GM23248 (cell line): ENCODE measurements at regions not wholly inside any gene's neighbourhood (a gene's known extent, or its start where the extent isn't known, plus 50 kb on each side); places are given as distances from the start of the nearest gene placed in this dataset.

Experiments used
- DNase-seq: peaks from one replicate; pipeline ENCODE4 v3.0.0-alpha.2; 2015
- H2AFZ ChIP-seq: fragments of 200-600 bp; sonication (generic); 2 replicates; pipeline ENCODE4 v1.6.1; 2016; ENCODE audit warnings: antibody characterized with exemption
- H3F3A ChIP-seq: fragments of 200-600 bp; sonication (generic); 2 replicates; pipeline ENCODE4 v1.6.1; 2016; ENCODE audit warnings: mild to moderate bottlenecking, antibody characterized with exemption, mixed run types; ENCODE audit not compliant: insufficient read depth
- H3K27ac ChIP-seq: fragments of 200-600 bp; sonication (generic); 2 replicates; pipeline ENCODE4 v1.5.1; 2016; ENCODE audit warnings: mild to moderate bottlenecking
- H3K27me3 ChIP-seq: fragments of 200-600 bp; sonication (generic); replicated peaks from 2 replicates; pipeline ENCODE4 v1.6.1; 2016; ENCODE audit warnings: mild to moderate bottlenecking; ENCODE audit not compliant: insufficient read depth
- H3K36me3 ChIP-seq: fragments of 200-600 bp; sonication (generic); 2 replicates; pipeline ENCODE4 v1.6.1; 2016; ENCODE audit warnings: low read depth, mild to moderate bottlenecking
- H3K4me1 ChIP-seq: fragments of 200-600 bp; sonication (generic); 2 replicates; pipeline ENCODE4 v1.6.1; 2016; ENCODE audit warnings: mild to moderate bottlenecking; ENCODE audit not compliant: insufficient read depth
- H3K4me2 ChIP-seq: fragments of 200-600 bp; sonication (generic); one replicate; pipeline ENCODE4 v1.6.1; 2016; ENCODE audit warnings: mild to moderate bottlenecking; ENCODE audit not compliant: unreplicated experiment
- H3K4me3 ChIP-seq: fragments of 200-600 bp; sonication (generic); 2 replicates; pipeline ENCODE4 v1.5.1; 2016; ENCODE audit warnings: mild to moderate bottlenecking
- H3K79me2 ChIP-seq: fragments of 200-600 bp; sonication (generic); 2 replicates; pipeline ENCODE4 v1.6.1; 2016; ENCODE audit warnings: mild to moderate bottlenecking; ENCODE audit not compliant: insufficient read depth
- H3K9ac ChIP-seq: fragments of 200-600 bp; sonication (generic); 2 replicates; pipeline ENCODE4 v1.6.1; 2016; ENCODE audit warnings: mild to moderate bottlenecking
- H3K9me2 ChIP-seq: fragments of 200-600 bp; sonication (generic); 2 replicates; pipeline ENCODE4 v1.6.1; 2016; ENCODE audit warnings: mixed run types, mild to moderate bottlenecking, moderate library complexity; ENCODE audit not compliant: insufficient read depth
- H3K9me3 ChIP-seq: fragments of 200-600 bp; sonication (generic); one replicate; pipeline ENCODE4 v1.6.1; 2017; ENCODE audit warnings: low read depth
- H4K20me1 ChIP-seq: fragments of 200-600 bp; sonication (generic); 2 replicates; pipeline ENCODE4 v1.6.0; 2016; ENCODE audit not compliant: insufficient read depth
- EZH2 ChIP-seq: fragments of 200-600 bp; sonication (generic); IDR thresholded peaks from 2 replicates; pipeline ENCODE4 v1.6.1; 2018; ENCODE audit warnings: antibody characterized with exemption, mild to moderate bottlenecking; ENCODE audit not compliant: insufficient read depth, poor library complexity, severe bottlenecking
- EZH2phosphoT487 ChIP-seq: fragments of 200-600 bp; sonication (generic); IDR thresholded peaks from 2 replicates; pipeline ENCODE4 v1.6.1; 2018; ENCODE audit warnings: antibody characterized with exemption, moderate library complexity, mild to moderate bottlenecking, low read depth; ENCODE audit not compliant: insufficient read depth
- WGBS, 2 experiments: methylation state at CpG; one replicate each; pipeline ENCODE4 v1.1.6; 2015 to 2017; ENCODE audit warnings: low lambda C conversion rate in 2 of 2, low coverage in 1 of 2; ENCODE audit errors: missing lambda C conversion rate in 2 of 2; 5-methylcytosine and 5-hydroxymethylcytosine counted together
- in situ Hi-C: fragments of 300-500 bp; cut with MboI; formaldehyde crosslinking; loops from 2 replicates; pipeline ENCODE4 v1.15.0; 2020

DNA sequence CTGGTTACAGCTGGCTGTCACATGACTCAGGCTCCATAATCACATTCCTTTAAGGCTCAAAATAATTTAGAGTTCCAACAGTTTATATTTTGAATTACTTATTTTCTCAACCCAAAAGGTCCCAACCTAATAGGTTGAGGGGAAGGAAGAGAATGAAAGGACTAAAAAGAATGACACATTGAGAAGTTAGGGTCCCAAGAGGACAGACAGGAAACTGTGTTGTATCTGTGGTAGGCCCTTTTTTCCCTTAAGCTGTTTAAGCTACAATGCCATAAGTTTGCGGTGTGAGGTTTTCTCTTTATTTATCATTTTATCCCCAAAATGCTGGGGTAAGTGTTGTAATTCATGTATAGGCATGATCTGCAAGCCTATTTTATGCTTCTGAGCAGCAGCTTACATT lies 290.2 kb downstream of the ZNF674 start:
- Histone ChIP-seq H3K9ac (no peak overlapping the region), H3K4me2 (peak overlapping the region; percentile 42), H3F3A (no peaks in the 10 kb centered on the region), H3K9me2 (no peaks in the 10 kb centered on the region), H4K20me1 (no peaks in the 10 kb centered on the region), H3K27ac (no peak overlapping the region), H3K27me3 (no peaks in the 10 kb centered on the region), H3K36me3 (no peaks in the 10 kb centered on the region), H3K4me3 (no peak overlapping the region), H2AFZ (peak overlapping the region; percentile 45), H3K4me1 (peaks cover 16% of the 10 kb centered on the region), H3K9me3 (no peaks in the 10 kb centered on the region), H3K79me2 (no peaks in the 10 kb centered on the region)
- in situ Hi-C loops: no loop called here
- 100% methylated on average over 1 of the region's 1 CpG for WGBS, 2 experiments
- DNase-seq: peak; percentile 16
- TF ChIP-seq EZH2phosphoT487 (no peak), EZH2 (no peak)

DNA sequence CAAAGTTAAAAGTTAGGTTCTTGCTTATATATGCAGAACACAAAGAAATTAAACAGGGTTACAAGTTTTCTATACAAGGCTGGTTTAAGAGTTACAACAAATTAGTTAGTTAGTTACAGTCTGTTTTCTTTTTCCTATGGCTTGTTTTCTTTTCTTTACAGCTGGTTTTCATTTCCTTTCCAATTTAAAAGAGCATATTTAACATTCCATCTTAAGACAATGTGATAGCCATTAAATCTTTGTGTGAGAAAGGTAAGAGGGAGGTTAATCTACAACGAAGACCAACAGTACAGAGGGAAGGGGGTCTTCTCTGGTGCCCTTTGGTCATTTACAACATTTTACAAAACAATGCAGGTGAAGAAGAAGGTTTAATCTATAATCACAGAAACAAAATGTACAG lies 290.6 kb downstream of the ZNF674 start:
- Histone ChIP-seq H3F3A (no peaks in the 10 kb centered on the region), H3K9me2 (no peaks in the 10 kb centered on the region), H3K27ac (no peak overlapping the region), H2AFZ (peak overlapping the region; percentile 45), H3K9me3 (no peaks in the 10 kb centered on the region), H3K9ac (no peak overlapping the region), H3K27me3 (no peaks in the 10 kb centered on the region), H3K4me2 (peak overlapping the region; percentile 42), H3K4me1 (peaks cover 16% of the 10 kb centered on the region), H3K36me3 (no peaks in the 10 kb centered on the region), H4K20me1 (no peaks in the 10 kb centered on the region), H3K79me2 (no peaks in the 10 kb centered on the region), H3K4me3 (0 out of 2 replicates have a peak overlapping the region, but pooled peaks have one; percentile 1)
- 0% methylated on average over 1 of the region's 1 CpG for WGBS, 2 experiments
- in situ Hi-C loops: no loop called here
- DNase-seq: no peak
- TF ChIP-seq EZH2phosphoT487 (no peak), EZH2 (no peak)

DNA sequence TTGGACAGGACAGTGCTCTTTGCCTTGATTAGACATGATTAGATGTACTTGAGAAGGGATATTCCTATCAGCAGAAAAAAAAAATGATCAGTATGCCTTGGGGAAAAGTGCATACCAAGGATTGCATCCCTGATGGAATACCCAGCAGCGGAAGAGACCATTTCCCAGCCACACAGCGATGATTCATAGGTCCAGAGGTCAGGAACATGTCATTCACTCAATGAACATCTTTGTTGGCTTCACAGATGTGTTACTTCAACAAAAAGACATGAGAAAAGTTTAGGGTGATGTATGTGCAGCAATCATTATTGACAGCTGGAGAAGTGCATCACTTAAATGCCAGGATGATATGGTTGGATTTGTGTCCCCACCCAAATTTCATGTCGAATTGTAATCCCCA lies 293.5 kb downstream of the ZNF674 start:
- Histone ChIP-seq H4K20me1 (no peaks in the 10 kb centered on the region), H3K27ac (no peak overlapping the region), H3K9ac (no peak overlapping the region), H2AFZ (no peak overlapping the region), H3K79me2 (no peaks in the 10 kb centered on the region), H3K4me1 (peaks cover 16% of the 10 kb centered on the region), H3K4me3 (no peak overlapping the region), H3K27me3 (no peaks in the 10 kb centered on the region), H3K4me2 (no peak overlapping the region), H3F3A (no peaks in the 10 kb centered on the region), H3K36me3 (no peaks in the 10 kb centered on the region), H3K9me2 (no peaks in the 10 kb centered on the region), H3K9me3 (no peaks in the 10 kb centered on the region)
- peak; percentile 10 for DNase-seq
- WGBS, 2 experiments: 46 to 55% methylated on average over 3 of the region's 3 CpGs
- TF ChIP-seq EZH2phosphoT487: no peak
- no peak for TF ChIP-seq EZH2
- in situ Hi-C loops: no loop called here

DNA sequence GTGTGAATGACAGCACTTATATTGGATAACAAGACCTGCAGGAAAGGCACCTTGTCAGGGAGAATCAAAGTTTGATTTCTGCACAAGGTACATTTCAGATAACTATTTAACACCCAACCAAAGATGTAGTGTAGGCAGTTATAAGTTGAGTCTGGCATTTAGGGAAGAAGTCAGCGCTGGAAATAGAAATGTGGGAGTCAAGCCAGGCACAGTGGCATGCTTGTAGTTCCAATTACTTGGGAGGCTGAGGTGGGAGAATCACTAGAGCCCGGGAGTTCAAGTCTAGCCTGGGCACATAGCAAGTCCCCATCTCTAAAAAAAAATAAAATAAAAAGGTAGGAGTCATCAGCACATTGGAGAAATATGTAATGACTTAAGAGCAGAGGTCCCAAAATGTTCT lies 295.1 kb downstream of the ZNF674 start:
- Histone ChIP-seq H3K4me2 (no peak overlapping the region), H3K27ac (no peak overlapping the region), H3K4me1 (peaks cover 13% of the 10 kb centered on the region), H3F3A (no peaks in the 10 kb centered on the region), H3K9me2 (no peaks in the 10 kb centered on the region), H3K9ac (no peak overlapping the region), H3K4me3 (no peak overlapping the region), H3K27me3 (no peaks in the 10 kb centered on the region), H4K20me1 (no peaks in the 10 kb centered on the region), H3K9me3 (no peaks in the 10 kb centered on the region), H3K36me3 (no peaks in the 10 kb centered on the region), H3K79me2 (no peaks in the 10 kb centered on the region), H2AFZ (no peak overlapping the region)
- WGBS, 2 experiments: 66 to 73% methylated on average over 2 of the region's 2 CpGs
- in situ Hi-C loops: no loop called here
- TF ChIP-seq EZH2phosphoT487 (no peak), EZH2 (no peak)
- DNase-seq: no peak

DNA sequence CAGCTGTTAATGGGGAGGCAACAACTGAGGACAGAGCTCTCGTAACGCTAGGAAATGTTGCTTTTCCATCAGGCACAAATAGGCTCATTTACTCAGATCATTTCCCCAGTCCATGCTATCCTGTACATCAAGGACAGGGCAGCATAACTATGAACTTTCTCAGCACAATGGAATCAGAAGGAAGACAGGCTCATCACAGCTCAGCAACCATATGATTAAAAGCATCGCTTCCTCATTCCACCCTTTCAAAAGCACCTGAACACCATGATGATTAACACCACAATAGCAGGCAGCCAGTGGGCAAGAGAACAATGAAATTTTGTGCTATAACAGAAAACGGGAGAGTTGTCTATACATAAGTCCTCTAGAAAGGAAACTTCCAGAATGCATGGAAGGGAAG lies 297.8 kb downstream of the ZNF674 start:
- Histone ChIP-seq H3K4me2 (no peak overlapping the region), H3F3A (no peaks in the 10 kb centered on the region), H3K4me3 (no peak overlapping the region), H2AFZ (no peak overlapping the region), H3K36me3 (no peaks in the 10 kb centered on the region), H3K4me1 (no peaks in the 10 kb centered on the region), H3K9me3 (no peaks in the 10 kb centered on the region), H4K20me1 (no peaks in the 10 kb centered on the region), H3K27me3 (no peaks in the 10 kb centered on the region), H3K27ac (no peak overlapping the region), H3K9me2 (no peaks in the 10 kb centered on the region), H3K9ac (no peak overlapping the region), H3K79me2 (no peaks in the 10 kb centered on the region)
- no peak for TF ChIP-seq EZH2
- TF ChIP-seq EZH2phosphoT487: no peak
- in situ Hi-C loops: no loop called here
- DNase-seq: no peak
- WGBS, 2 experiments: 55 to 66% methylated on average over 4 of the region's 4 CpGs
